ENCODE measurements at regions not wholly inside any gene's neighbourhood (a gene's known extent, or its start where the extent isn't known, plus 50 kb on each side); places are given as distances from the start of the nearest gene placed in this dataset.
"Not testable (repeated sequence)": the region's sequence is repeated elsewhere in the genome, so short reads cannot be mapped to it uniquely, and the experiment has no call there.

DNA sequence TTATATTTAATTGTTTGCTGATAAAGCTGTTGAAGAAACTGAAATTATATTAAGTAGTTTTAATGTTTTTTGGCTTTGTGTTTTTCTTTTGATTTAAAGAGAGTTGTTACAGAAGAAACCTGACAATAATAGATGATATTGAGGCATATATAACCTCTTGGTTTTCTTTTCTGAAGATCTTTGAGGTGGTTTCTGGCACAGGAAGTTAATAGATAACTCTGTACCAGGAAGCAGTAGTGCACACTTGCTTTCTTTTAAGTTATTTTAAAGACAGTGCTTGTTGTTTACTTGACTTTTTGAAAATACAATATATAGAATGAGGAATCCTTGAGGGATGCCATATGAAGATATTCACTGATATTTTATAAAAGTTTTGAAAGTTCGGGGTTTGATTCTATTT, 209.0 kb upstream of the FBXO33 start:
- WGBS (ENCODE audit: insufficient coverage): no CpG with 5 or more reads among the region's 1 CpG
- Histone ChIP-seq H3K27ac (ENCODE audit: low read length) (no peak overlapping the region), H3K36me3 (ENCODE audit: control insufficient read depth, insufficient read depth, low read length) (no peaks in the 10 kb centered on the region), H3K9me3 (replicated peaks; ENCODE audit: control insufficient read depth, low read depth, low read length) (no peaks in the 10 kb centered on the region), H3K27me3 (ENCODE audit: control insufficient read depth, insufficient read depth, low read length) (no peaks in the 10 kb centered on the region), H3K4me1 (ENCODE audit: control insufficient read depth, insufficient read depth, low read length) (no peaks in the 10 kb centered on the region), H3K4me3 (ENCODE audit: low read length) (no peak overlapping the region)
- DNase-seq: no peak

DNA sequence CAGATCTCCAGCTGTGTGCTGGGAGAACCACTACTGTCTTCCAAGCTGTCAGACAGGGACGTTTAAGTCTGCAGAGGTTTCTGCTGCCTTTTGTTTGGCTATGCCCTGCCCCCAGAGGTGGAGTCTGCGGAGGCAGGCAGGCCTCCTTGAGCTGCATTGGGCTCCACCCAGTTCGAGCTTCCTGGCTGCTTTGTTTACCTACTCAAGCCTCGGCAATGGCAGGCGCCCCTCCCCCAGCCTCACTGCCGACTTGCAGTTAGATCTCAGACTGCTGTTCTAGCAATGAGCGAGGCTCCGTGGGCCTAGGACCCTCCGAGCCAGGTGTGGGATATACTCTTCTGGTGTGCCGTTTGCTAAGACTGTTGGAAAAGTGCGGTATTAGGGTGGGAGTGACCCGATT, 206.8 kb upstream of the FBXO33 start:
- DNase-seq; H3K4me1 ChIP-seq (ENCODE audit: control insufficient read depth, insufficient read depth, low read length); H3K27ac ChIP-seq (ENCODE audit: low read length); H3K9me3 ChIP-seq (replicated peaks; ENCODE audit: control insufficient read depth, low read depth, low read length); H3K36me3 ChIP-seq (ENCODE audit: control insufficient read depth, insufficient read depth, low read length); H3K27me3 ChIP-seq (ENCODE audit: control insufficient read depth, insufficient read depth, low read length); H3K4me3 ChIP-seq (ENCODE audit: low read length): not testable (repeated sequence)
- 79% methylated on average over 9 of the region's 12 CpGs for WGBS (ENCODE audit: insufficient coverage)

GRCh38 chr14:39628087-39628486, 195.9 kb upstream of the FBXO33 start:
- no peak for DNase-seq
- Histone ChIP-seq H3K9me3 (replicated peaks; ENCODE audit: control insufficient read depth, low read depth, low read length) (no peaks in the 10 kb centered on the region), H3K27ac (ENCODE audit: low read length) (no peak overlapping the region), H3K36me3 (ENCODE audit: control insufficient read depth, insufficient read depth, low read length) (no peaks in the 10 kb centered on the region), H3K4me3 (ENCODE audit: low read length) (no peak overlapping the region), H3K4me1 (ENCODE audit: control insufficient read depth, insufficient read depth, low read length) (no peaks in the 10 kb centered on the region), H3K27me3 (ENCODE audit: control insufficient read depth, insufficient read depth, low read length) (no peaks in the 10 kb centered on the region)
- WGBS (ENCODE audit: insufficient coverage): no CpG with 5 or more reads among the region's 3 CpGs

GRCh38 chr14:39626589-39627576, 194.7 kb upstream of the FBXO33 start:
- H3K9me3 ChIP-seq (replicated peaks; ENCODE audit: control insufficient read depth, low read depth, low read length): peaks cover 4% of the 10 kb centered on the region
- H3K4me3 ChIP-seq (ENCODE audit: low read length): no peak overlapping the region
- H3K27me3 ChIP-seq (ENCODE audit: control insufficient read depth, insufficient read depth, low read length): no peaks in the 10 kb centered on the region
- no peaks in the 10 kb centered on the region for H3K4me1 ChIP-seq (ENCODE audit: control insufficient read depth, insufficient read depth, low read length)
- no peak overlapping the region for H3K27ac ChIP-seq (ENCODE audit: low read length)
- no peak for DNase-seq
- 87% methylated on average over 14 of the region's 17 CpGs for WGBS (ENCODE audit: insufficient coverage)
- no peaks in the 10 kb centered on the region for H3K36me3 ChIP-seq (ENCODE audit: control insufficient read depth, insufficient read depth, low read length)

DNA sequence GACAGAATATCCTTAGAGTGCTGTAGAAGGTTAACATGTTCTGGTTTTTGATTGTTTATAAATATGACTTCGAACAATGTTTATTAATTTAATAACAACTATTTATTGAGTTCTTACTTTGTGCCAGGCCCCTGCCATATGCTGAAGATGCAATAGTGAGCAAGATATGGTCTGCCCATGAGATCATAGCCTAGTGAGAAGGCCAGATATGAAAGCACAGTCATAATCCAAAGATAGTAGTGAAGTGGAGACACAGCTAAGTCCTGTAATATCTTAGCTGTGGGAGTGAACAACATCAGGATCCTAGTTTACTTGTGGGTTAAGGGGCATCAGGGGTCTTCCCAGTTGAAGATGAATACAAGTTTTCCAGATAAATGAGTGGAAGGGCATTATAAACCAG, 189.4 kb upstream of the FBXO33 start:
- DNase-seq: peak; percentile 7
- no CpG with 5 or more reads among the region's 1 CpG for WGBS (ENCODE audit: insufficient coverage)
- Histone ChIP-seq H3K36me3 (ENCODE audit: control insufficient read depth, insufficient read depth, low read length) (no peaks in the 10 kb centered on the region), H3K27ac (ENCODE audit: low read length) (no peak overlapping the region), H3K4me3 (ENCODE audit: low read length) (no peak overlapping the region), H3K9me3 (replicated peaks; ENCODE audit: control insufficient read depth, low read depth, low read length) (peaks cover 4% of the 10 kb centered on the region), H3K27me3 (ENCODE audit: control insufficient read depth, insufficient read depth, low read length) (no peaks in the 10 kb centered on the region), H3K4me1 (ENCODE audit: control insufficient read depth, insufficient read depth, low read length) (no peaks in the 10 kb centered on the region)

DNA sequence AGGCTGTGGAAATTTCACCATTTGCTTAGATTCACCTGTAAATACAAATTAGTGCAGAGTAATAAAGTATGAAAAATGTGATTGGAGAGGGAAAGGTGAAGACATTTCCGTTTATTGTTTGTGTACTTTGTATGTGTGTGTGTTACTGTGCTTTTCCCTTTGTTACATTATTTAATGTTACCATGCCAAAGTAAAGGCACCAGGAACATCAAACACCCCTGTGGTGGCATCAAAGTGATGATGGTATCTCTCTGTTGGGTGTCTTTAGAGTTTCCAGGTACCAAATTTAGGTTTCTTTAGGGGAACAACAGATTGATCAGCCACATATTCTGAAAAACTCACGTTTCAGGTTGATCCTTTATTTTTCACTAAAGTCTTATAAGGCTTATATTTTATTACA, 189.0 kb upstream of the FBXO33 start:
- no CpG with 5 or more reads among the region's 2 CpGs for WGBS (ENCODE audit: insufficient coverage)
- Histone ChIP-seq H3K36me3 (ENCODE audit: control insufficient read depth, insufficient read depth, low read length) (no peaks in the 10 kb centered on the region), H3K4me3 (ENCODE audit: low read length) (no peak overlapping the region), H3K4me1 (ENCODE audit: control insufficient read depth, insufficient read depth, low read length) (no peaks in the 10 kb centered on the region), H3K27me3 (ENCODE audit: control insufficient read depth, insufficient read depth, low read length) (no peaks in the 10 kb centered on the region), H3K9me3 (replicated peaks; ENCODE audit: control insufficient read depth, low read depth, low read length) (peaks cover 4% of the 10 kb centered on the region), H3K27ac (ENCODE audit: low read length) (no peak overlapping the region)
- no peak for DNase-seq

GRCh38 chr14:39617537-39617936, 185.3 kb upstream of the FBXO33 start:
- no peak for DNase-seq
- Histone ChIP-seq H3K9me3 (replicated peaks; ENCODE audit: control insufficient read depth, low read depth, low read length) (peaks cover under 1% of the 10 kb centered on the region), H3K36me3 (ENCODE audit: control insufficient read depth, insufficient read depth, low read length) (no peaks in the 10 kb centered on the region), H3K4me3 (ENCODE audit: low read length) (no peak overlapping the region), H3K27ac (ENCODE audit: low read length) (no peak overlapping the region), H3K27me3 (ENCODE audit: control insufficient read depth, insufficient read depth, low read length) (no peaks in the 10 kb centered on the region), H3K4me1 (ENCODE audit: control insufficient read depth, insufficient read depth, low read length) (no peaks in the 10 kb centered on the region)
- WGBS (ENCODE audit: insufficient coverage): no CpG with 5 or more reads among the region's 1 CpG

DNA sequence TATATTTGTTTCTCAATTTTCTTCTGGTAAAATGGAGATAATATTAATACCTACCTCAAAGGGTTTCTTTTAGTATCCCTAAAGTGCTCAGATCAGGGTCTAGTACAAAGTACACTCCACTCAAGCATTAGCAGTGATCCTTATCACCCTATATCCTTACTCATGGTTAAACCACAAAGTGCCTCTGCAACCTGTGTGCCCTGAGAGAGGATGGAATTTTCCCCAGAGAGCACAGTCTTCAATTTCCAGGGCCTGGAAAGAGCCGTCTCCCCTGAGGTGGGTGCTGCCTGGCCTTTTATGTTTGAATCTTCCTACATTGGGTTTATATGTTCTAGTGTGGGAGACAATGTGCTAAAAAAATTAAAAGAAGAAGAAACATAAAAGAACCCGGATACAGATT, 183.1 kb upstream of the FBXO33 start:
- 100% methylated on average over 1 of the region's 2 CpGs for WGBS (ENCODE audit: insufficient coverage)
- H3K9me3 ChIP-seq (replicated peaks; ENCODE audit: control insufficient read depth, low read depth, low read length): no peaks in the 10 kb centered on the region
- H3K4me1 ChIP-seq (ENCODE audit: control insufficient read depth, insufficient read depth, low read length): no peaks in the 10 kb centered on the region
- no peak overlapping the region for H3K4me3 ChIP-seq (ENCODE audit: low read length)
- no peak for DNase-seq
- no peaks in the 10 kb centered on the region for H3K27me3 ChIP-seq (ENCODE audit: control insufficient read depth, insufficient read depth, low read length)
- no peak overlapping the region for H3K27ac ChIP-seq (ENCODE audit: low read length)
- H3K36me3 ChIP-seq (ENCODE audit: control insufficient read depth, insufficient read depth, low read length): no peaks in the 10 kb centered on the region

- no CpG with 5 or more reads among the region's 3 CpGs for WGBS (ENCODE audit: insufficient coverage)
- H3K36me3 ChIP-seq (ENCODE audit: control insufficient read depth, insufficient read depth, low read length): no peaks in the 10 kb centered on the region
Measured at GRCh38 chr14:39614297-39614923, 182.2 kb upstream of the FBXO33 start.

DNA sequence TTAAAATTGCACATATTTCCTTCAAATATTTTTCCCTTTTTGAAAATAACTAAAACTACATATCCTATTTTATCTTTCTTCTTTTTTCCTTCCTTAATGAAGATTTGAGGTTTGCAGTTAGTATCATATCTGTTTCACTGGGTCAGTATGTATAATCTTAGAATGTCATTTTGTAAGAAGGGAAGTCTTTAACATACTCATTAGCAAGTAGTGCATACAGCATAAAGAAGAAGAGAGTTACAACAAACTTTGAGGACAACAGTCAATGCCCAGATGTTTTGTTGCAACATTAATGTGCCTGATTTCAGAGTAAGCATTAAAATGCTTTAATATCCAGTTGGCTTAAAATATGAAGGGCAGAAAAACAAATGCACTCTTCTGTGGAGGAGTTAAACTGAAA, 176.9 kb upstream of the FBXO33 start:
- Histone ChIP-seq H3K4me1 (ENCODE audit: control insufficient read depth, insufficient read depth, low read length) (no peaks in the 10 kb centered on the region), H3K36me3 (ENCODE audit: control insufficient read depth, insufficient read depth, low read length) (no peaks in the 10 kb centered on the region), H3K9me3 (replicated peaks; ENCODE audit: control insufficient read depth, low read depth, low read length) (no peaks in the 10 kb centered on the region), H3K27me3 (ENCODE audit: control insufficient read depth, insufficient read depth, low read length) (no peaks in the 10 kb centered on the region), H3K4me3 (ENCODE audit: low read length) (no peak overlapping the region), H3K27ac (ENCODE audit: low read length) (no peak overlapping the region)
- DNase-seq: no peak

More at GRCh38 chr14:39614297-39614923, 182.2 kb upstream of the FBXO33 start:
- no peak overlapping the region for H3K4me3 ChIP-seq (ENCODE audit: low read length)
- DNase-seq: no peak
- no peaks in the 10 kb centered on the region for H3K4me1 ChIP-seq (ENCODE audit: control insufficient read depth, insufficient read depth, low read length)
- no peaks in the 10 kb centered on the region for H3K27me3 ChIP-seq (ENCODE audit: control insufficient read depth, insufficient read depth, low read length)
- no peak overlapping the region for H3K27ac ChIP-seq (ENCODE audit: low read length)
- H3K9me3 ChIP-seq (replicated peaks; ENCODE audit: control insufficient read depth, low read depth, low read length): no peaks in the 10 kb centered on the region

All from muscle of leg (tissue), 3 donors.